NCI-H187 (cell line): ENCODE measurements at regions not wholly inside any gene's neighbourhood (a gene's known extent, or its start where the extent isn't known, plus 50 kb on each side); places are given as distances from the start of the nearest gene placed in this dataset.

ENCODE experiments used
- DNase-seq, 2 experiments: peaks; one replicate each; lab custom pipeline; 2025; lab: John Stamatoyannopoulos, UW

DNA sequence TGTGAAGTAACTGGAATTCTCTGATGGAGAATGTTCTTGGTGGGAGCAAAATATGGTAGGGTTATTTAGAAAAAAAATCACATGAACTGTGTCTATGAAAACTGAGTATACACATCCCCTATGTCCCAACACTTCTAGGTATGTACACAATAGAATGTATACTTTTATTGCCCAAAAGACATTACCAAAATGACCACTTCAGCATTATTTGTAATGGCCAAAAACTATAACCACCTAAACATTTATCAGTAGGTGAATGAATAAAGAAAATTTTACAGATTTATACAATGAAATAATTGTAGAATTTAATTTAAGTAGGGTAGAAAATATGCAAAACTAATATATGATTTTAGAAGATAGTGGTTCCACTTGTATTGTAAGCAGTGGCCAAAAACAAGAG is 462.8 kb downstream of the KCNJ3 start:
- no peak for DNase-seq

DNA sequence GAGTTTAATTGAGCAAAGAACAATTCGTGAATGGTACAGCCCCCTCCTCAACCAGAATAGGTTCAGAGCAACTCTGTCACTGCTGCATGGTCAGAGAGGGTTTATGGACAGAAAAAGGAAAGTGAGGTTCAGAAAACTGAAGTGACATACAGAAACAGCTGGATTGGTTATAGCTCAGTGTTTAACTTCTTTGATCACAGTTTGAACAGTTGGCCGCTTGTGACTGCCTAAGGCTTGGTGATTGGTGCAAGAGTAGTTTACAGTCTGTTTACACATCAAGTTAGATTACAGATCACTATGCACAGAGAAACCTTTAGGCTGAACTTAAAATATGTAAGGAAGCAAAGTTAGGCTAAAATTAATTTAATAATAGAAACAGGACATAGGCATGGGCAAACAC is 459.2 kb downstream of the KCNJ3 start:
- DNase-seq = no peak

- DNase-seq = no peak
These were observed 458.6 kb downstream of the KCNJ3 start for GRCh38 chr2:155157065-155157464.

DNA sequence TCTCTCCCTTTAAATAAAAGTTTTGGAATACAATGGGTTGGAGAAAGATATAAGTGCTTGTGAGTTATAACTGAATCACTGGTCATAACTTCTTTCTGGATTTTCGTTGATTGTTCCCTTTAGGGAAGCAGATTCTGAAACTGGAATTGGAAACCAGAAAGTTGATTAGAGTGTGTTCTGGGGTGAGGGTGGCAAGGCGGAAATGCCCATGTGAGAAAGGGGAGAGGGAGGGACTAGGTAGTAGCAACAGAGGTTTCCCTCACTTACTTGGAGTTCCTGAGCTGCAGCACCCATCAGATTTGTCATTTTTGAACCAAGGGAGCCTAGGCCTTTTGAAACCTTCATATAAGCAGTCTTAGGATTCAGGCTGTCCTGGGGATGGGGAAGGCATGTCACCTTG is 453.4 kb downstream of the KCNJ3 start:
- DNase-seq = no peak

DNA sequence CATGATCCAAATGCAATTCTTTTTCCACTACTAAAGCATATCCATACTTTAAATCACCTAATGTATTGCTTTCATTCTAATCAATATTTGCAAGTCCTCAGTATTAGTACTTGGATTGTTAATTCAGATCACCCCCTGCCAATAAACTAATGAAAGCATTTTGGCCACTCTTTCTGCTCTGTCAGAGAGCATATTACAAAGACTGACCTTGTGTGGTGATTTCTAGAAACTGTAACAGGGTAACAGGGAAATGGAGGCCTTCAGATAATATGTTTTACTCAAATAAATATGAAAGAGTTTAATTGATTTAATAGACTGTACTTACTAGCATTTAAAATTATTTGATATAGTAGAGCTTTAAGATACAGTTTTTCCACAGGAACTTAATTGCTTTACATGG is 453.0 kb downstream of the KCNJ3 start:
- no peak for DNase-seq

- DNase-seq = no peak
These were observed 447.3 kb downstream of the KCNJ3 start for GRCh38 chr2:155145758-155146229.

GRCh38 chr2:155141418-155141817 is 442.9 kb downstream of the KCNJ3 start:
- DNase-seq = no peak

DNA sequence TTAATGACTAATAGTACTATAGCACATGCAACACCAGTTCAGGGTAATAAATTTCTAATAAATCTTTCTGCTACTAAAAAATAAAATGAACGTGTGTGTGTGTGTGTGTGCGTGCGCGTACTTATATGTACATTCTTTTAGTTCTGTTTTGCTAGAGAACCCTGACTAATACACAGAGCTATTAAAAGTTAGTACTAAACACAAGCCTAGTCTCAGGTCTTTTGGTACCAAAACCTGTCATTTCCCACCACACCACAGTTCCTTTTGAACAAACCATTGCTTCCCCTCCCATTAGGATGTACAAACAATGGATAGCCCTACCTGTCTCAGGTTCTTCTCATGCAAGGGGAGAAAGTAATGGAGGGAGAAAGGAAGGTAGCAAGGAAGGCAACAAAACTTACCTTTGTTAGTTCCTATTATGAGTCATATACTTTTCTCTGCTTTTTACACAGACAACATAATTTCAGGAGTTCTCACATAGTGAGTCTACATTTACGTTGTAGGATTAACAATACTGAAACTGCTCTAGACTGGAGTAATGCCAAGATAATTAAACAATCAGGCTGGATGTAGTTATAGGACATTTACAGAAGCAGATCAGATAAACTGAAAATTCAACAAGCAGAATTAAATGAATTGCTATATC is 427.2 kb downstream of the KCNJ3 start:
- no peak for DNase-seq

GRCh38 chr2:155115846-155116245 is 417.4 kb downstream of the KCNJ3 start:
- DNase-seq = no peak

GRCh38 chr2:155111070-155111469 is 412.6 kb downstream of the KCNJ3 start:
- DNase-seq = no peak

DNA sequence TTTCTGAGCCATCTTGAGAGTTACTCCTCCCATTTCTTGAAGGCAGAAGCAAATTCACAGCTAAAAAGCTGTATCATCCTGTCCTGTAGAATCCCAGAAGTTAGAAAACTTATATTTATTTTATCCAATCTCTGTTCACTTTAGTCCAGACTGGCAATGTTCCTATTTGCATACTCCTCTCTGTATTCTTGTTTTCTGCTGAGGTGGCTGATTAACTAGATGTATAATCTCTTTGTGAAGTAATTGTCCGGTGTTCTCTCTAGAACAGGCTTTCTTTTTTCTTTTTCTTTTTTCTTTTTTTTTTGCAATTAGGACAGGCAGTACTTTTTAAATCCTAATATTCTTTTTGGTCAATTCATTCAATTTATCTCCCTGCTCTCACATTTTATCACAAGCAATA is 411.0 kb downstream of the KCNJ3 start:
- no peak for DNase-seq

- no peak for DNase-seq
These were observed 401.8 kb downstream of the KCNJ3 start for GRCh38 chr2:155100261-155100660.

DNA sequence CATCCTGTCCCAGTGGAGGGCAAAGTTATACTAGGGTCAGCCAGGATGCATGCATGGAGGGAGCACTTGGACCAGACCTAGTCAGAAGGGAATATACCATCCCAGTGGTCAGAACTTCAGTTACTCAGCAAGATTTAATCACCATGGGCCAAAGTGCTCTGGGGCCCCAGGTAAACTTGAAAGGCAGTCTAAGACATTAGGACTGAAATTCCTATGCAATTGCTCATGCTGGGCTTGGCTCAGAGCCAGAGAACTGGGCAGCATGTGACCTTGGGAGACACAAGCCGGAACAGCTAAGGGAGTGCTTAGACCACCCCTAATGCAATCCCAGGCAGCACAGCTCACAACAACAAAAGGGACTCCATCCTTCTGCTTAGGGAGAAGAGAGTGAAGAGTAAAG is 401.3 kb downstream of the KCNJ3 start:
- no peak for DNase-seq

- DNase-seq = no peak
These were observed 397.1 kb downstream of the KCNJ3 start for GRCh38 chr2:155095613-155096012.

DNA sequence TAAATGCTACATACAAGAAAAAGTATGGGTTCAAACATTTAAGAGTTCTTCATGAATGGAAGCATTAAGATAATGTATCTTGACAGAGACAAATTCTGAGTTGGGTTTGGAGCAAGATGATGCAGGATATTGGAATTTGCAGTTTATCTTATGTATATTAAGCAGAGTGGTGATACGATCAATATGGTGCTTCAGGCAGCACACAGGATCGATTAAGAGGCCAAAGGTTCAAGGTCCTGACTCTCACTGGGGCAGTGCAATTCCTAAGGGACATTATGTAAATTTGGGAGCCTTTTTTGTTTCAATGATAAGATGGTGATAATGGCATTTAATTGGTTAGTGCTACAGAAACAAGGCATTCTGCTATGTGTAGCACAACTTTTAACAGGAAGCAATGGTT is 381.9 kb downstream of the KCNJ3 start:
- DNase-seq = no peak

DNA sequence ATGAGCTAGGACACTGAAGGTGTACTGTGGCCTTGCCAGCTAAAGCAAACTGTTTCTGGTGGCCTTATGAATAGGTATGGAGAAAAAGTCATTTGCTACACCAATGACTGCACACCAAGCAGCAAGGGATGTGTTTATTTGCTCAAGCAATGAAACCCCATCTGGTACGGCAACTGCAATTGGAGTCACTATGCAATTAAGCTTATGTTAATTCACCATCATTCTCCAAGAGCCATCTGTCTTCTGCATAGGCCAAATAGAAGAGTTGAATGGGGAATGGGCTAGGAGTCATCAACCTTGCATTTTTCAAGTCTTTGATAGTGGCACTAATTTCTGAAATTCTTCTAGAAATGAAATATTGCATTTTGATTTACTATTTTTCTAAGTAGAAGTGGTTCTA is 372.0 kb downstream of the KCNJ3 start:
- DNase-seq = no peak

DNA sequence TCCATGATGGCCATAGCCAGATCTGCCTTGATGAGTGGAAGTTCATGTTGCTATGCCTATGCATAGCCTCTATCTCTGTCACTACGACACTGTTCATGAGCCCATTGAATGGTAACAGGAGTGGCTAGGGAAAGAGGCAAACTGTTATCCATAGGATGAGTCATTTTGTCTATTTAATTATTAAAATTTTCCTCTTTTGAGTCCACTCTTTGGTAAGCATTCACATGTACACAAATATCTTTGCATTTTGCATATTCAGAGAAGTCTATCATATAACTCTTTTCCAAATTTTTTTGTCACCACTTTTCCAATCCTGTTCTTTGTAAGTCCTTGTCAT is 364.4 kb downstream of the KCNJ3 start:
- no peak for DNase-seq

DNA sequence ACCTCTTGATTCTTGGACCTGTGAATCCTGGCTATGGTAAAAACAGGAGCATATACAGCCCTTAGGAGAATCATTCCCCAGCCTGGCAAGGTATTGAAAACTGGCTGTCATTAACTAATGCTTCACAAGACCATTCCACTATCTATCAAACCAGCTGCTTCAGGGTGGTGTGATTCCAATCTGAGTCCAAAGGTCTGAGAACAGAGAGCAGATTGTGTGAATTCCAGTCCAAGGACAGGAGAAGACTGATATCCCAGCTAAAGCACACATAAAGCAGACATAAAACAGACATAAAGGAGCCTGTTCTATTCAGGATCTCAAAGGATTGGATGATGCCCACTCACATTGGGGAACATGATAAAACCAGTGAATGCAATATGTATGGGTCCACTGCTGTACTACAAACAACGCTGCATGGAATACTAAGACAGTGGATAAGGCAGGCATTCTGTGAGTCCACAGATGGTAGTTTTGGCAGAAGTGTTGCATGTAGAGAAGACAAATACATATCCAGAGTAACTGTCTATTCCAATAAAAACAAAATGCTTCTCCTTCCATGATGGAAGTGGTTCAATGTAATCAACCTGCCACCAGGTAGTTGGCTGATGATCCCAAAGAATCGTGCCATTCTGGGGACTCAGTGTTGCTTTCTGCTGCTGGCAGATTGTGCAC is 363.9 kb downstream of the KCNJ3 start:
- no peak for DNase-seq

- no peak for DNase-seq
These were observed 362.4 kb downstream of the KCNJ3 start for GRCh38 chr2:155060896-155061295.

DNA sequence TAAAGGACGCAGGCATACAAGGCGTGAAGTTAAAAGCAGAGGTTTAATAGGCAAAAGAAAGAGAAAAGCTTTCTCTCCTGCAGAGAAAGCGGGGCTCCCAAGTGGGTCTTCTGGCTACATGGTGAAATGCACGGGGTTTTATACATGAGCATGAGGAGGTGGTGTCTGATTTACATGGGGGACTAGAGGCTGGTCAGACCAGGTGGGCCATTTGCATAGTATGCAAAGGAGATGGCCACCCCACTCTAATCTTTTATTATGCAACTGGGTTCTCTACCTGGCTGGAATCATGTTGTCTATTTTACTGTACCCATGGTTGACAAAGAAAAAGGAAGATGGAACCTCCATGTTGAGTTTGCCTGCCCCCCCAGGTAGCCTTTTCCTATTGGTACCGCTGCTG is 356.2 kb downstream of the KCNJ3 start:
- no peak for DNase-seq

DNA sequence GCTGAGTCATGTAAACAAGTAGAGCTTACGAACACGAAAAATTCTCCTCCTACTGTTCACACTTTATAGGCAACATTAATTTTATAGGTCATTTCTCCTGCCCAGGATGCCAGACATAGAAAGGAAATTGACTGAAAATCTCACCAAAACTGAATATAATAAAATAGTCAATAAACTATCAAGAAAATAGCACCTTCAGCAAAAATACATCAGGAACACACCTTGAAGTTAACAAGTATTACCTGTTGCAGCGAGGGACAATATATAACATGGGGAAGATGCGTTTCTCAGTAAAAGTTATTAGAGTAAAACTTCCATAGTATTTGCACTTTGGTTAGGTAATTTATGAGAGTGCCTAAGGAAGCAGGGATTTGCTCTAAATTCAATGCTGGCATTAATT is 344.6 kb downstream of the KCNJ3 start:
- no peak for DNase-seq

DNA sequence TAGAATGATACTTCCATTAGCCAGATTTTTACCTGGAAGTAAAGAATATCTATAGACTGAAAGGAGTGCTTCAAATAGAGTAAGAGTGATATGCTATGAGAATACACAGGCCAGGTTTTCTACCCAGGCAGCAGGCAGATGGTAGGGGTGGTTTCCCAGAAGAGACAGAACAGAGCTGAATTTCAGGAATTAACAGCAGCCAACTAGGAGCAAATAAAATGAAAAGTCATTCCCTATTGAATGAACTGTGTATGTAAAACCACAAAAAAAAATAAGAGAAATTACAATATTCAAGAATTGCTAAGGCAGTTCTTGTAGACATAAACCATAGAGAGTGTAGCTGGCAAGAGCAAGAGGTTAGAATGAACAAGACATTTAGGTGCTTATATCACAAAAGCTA is 336.8 kb downstream of the KCNJ3 start:
- DNase-seq = no peak

GRCh38 chr2:155033652-155034051 is 335.2 kb downstream of the KCNJ3 start:
- no peak for DNase-seq

DNA sequence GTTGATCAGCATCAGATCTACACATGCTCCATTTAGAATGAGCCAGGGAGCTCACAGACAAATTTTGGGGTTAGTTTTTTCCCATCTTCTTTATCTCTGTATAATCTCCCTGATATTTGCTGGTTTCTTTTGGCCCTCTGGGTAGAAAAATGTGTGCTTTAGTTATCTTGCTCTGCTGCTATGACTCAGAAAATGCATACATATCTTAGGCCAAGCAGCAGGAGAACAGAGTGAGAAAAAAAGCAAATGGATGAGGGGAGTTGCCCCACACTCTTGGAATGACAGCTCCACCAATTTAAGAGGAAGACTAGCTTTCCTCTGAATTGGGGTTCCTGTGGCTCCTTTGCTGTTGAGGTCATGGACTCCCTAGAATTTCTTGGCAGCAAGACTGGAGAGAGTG is 331.8 kb downstream of the KCNJ3 start:
- no peak for DNase-seq
